Neural cell (in vitro differentiated cells): ENCODE measurements at regions not wholly inside any gene's neighbourhood (a gene's known extent, or its start where the extent isn't known, plus 50 kb on each side); places are given as distances from the start of the nearest gene placed in this dataset.

Source experiments
- EP300 ChIP-seq: fragments of 450-650 bp; conservative IDR thresholded peaks from 2 replicates; pipeline ENCODE4 v1.6.1; 2014; ENCODE audit warnings: antibody characterized with exemption, mild to moderate bottlenecking, moderate library complexity; ENCODE audit not compliant: poor library complexity, severe bottlenecking
- RAD21 ChIP-seq: fragments of 450-650 bp; conservative IDR thresholded peaks from 2 replicates; pipeline ENCODE4 v1.6.1; 2014; ENCODE audit warnings: antibody characterized with exemption, mild to moderate bottlenecking, moderate library complexity

- TF ChIP-seq EP300 (no peak), RAD21 (no peak)
Measured at GRCh38 chr1:4395676-4396075, 258.7 kb upstream of the AJAP1 start.
